ENCODE measurements at regions not wholly inside any gene's neighbourhood (a gene's known extent, or its start where the extent isn't known, plus 50 kb on each side); places are given as distances from the start of the nearest gene placed in this dataset.

DNA sequence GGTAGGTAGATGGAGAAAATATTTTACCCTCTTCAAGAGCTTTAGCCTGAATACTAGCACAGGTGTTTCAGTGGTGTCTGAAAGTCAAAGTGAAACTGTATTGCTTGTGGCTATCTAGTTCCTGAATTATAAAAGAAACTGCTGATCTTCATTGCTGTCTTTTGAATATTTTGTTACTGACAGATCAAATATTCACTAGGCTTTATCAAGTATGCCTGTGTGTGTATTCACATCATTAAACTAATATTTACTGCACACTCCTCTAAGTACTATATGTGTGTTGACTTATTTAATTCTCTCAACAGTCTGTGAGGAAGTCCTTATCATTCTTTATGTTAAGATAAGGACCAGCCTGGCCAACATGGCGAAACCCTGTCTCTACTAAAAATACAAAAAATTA is 139.6 kb downstream of the SOCS6 start:
- TF ChIP-seq ZNF384 (IDR thresholded peaks at IDR 0.05) (no peak), SP1 (IDR thresholded peaks at IDR 0.05) (no peak), HDGF (IDR thresholded peaks at IDR 0.05; ENCODE audit: borderline replicate concordance) (no peak), FOXM1 (IDR thresholded peaks at IDR 0.05; ENCODE audit: borderline replicate concordance) (no peak), CTBP1 (IDR thresholded peaks at IDR 0.05; ENCODE audit: borderline replicate concordance) (no peak), L3MBTL2 (conservative IDR thresholded peaks at IDR 0.05) (no peak), TARDBP (IDR thresholded peaks at IDR 0.05) (no peak), ELF4 (IDR thresholded peaks at IDR 0.05) (no peak), FOXK2 (IDR thresholded peaks at IDR 0.05) (no peak), NFRKB (IDR thresholded peaks at IDR 0.05) (no peak), ARNT (IDR thresholded peaks at IDR 0.05) (no peak)
